DMS153 (cell line): ENCODE measurements at regions not wholly inside any gene's neighbourhood (a gene's known extent, or its start where the extent isn't known, plus 50 kb on each side); places are given as distances from the start of the nearest gene placed in this dataset.
A peak's percentile ranks its signal among the peaks of the same experiment; 100 is the strongest.
"Not testable (repeated sequence)": the region's sequence is repeated elsewhere in the genome, so short reads cannot be mapped to it uniquely, and the experiment has no call there.

Source experiments
- DNase-seq: peaks from one replicate; lab custom pipeline; 2025; lab: John Stamatoyannopoulos, UW

GRCh38 chr7:131081308-131081707 is 246.4 kb upstream of the MKLN1 start:
- DNase-seq: no peak

DNA sequence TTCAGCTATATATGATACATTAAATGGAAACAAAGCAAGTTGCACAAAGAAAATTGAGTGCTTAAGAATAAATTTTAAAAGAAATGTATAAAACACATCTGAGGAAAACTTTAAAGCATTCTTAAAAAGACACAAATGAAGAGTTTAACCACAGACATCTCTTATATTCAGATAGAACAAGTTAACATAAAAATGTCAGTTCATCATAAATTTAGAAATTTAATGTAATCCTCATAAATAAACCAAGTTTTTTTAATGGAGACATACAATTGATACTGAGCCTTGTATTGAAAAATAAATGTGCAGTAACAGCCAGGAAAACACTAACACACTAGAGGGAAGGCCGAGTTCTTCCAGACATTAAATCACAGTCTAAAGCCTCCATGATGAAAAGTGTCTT is 243.9 kb upstream of the MKLN1 start:
- DNase-seq: no peak

- not testable (repeated sequence) for DNase-seq
Observed at GRCh38 chr7:131084336-131084735, 243.3 kb upstream of the MKLN1 start.

- DNase-seq: no peak
Observed at GRCh38 chr7:131087756-131088658, 239.7 kb upstream of the MKLN1 start.

DNA sequence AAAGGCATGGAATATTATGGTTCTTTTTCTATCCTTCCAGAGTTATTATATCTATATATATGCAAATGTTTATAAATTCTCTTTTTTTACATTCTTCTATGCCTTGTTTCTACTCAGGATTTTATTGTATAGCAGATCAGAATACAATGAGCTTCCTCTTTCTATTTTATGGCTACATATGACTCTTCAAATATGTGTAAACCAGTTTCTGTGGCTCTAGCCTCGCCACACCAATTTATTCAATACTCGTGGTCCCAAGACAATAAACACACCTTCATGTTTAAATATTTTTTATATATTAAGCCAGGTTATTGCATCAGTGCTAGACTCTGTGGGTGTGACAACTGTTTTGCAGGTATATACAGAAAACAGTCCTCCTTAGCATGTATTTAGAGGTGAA is 237.5 kb upstream of the MKLN1 start:
- DNase-seq: no peak

DNA sequence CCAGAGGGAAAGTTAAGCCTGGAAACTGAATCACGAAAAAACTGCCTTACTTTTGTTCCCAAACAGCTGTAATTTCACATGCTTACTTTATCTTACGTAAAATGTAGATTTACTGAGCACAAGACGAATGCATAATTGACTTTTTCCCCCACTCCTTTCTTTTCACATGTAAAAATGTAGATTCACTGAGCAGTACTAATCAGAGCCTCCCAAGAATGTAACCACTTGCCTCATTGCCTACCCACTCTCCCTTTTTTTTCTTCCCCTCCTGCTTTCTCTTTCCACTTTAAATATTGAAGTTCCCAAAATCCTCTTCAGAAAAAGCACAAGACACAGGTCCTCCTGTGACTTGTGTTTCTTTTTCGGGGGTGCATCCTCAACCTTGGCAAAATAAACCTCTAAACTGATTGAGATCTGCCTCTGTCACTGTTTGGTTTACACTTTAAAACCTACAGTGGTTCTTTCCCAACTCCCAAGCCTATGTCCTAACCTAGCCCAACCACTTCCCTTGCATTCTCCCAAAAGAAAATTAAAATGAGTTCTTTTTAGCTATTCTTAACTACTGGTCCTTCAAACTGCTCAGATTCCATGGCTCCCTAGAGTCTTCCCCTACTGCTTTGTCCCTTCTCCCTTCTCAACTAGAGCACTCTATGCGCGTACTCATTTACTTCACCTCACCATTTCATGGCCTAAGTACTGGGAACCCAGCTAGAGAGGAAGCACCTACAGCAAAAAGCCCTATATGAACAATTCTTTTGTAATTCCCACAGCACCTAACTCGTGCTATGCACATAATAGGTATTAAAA is 236.6 kb upstream of the MKLN1 start:
- no peak for DNase-seq

GRCh38 chr7:131094685-131095084 is 233.0 kb upstream of the MKLN1 start:
- DNase-seq: no peak

GRCh38 chr7:131095346-131095745 is 232.3 kb upstream of the MKLN1 start:
- DNase-seq: no peak

GRCh38 chr7:131096267-131096927 is 231.3 kb upstream of the MKLN1 start:
- DNase-seq: no peak

DNA sequence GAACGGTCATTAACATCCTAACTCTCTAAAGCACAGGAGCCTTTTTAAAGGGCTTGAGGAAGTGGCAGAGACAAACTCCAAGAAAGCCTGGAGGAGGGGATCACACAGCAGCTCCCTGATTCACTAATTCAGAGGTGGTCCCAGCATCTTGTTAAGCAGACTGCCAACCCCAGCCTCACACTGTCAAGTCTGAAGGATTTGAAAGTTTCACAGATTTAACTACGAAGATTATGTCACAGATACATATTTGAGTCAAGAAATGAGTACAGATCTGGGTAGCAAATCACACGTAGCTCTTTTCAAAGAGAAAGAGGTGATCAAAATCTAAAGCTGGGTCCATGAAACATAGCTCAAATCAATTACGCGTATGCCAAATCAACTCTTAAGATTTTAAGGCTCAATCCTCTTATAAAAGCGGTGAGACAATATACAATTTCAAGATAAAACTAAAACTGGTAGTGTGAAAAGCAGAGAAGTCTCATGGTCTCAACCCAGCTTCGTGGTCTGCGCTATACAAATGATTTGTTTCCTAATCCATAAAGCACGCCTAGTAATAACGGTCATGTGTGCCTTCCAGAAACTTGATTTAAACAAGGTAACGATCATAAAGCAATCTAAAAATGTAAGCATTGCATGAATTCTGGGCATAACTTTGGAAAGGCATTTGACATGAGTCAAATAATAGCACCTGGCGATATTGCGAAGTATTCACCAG is 229.9 kb upstream of the MKLN1 start:
- no peak for DNase-seq

DNA sequence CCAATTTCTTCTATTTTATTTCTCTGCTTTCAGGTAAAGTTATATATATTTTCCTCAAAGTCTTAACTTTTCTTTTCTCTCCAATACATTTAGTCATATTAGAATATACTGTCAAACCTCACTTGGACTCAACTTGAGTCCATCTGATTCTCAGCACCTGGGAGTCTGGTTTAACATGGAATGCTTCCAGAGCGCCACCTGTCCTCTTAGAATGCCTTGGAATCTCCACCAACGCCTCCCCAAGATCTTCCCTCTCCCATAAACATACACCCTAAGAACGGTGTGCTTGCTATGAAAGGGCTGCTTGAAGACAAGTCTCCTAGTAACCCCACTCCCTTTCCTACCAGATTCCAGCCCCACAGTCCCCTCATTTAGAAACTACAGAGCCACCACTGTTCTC is 229.1 kb upstream of the MKLN1 start:
- DNase-seq: no peak

DNA sequence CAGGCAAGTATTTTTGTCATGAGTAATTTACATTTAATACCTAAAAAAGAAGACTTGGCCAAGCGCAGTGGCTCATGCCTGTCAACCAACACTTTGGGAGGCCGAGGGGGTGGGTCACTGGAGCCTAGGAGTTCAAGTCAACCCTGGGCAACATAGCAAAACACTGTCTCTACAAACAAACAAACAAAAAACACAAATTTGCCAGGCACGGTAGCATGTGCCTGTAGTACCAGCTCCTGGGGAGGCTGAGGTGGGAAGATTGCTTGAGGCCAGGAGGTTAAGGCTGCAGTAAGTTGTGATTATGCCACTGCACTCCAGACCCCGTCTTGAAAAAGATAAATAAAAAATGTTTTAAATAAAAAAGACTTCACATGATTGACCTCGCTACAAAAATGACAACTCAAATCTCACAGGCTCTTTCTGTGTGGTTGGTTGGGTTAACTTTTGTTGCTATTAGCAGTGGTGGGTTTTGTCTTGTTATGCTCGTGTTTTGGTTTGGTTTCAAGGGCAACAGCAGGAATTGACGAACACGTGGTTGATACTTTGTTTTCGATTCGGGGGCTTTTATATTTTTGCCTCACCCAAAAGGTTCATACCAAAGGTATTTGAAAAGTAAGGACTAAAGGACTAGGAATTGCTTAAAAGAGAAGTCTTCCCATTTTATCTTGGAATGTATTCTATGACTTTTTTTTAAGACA is 227.2 kb upstream of the MKLN1 start:
- no peak for DNase-seq

DNA sequence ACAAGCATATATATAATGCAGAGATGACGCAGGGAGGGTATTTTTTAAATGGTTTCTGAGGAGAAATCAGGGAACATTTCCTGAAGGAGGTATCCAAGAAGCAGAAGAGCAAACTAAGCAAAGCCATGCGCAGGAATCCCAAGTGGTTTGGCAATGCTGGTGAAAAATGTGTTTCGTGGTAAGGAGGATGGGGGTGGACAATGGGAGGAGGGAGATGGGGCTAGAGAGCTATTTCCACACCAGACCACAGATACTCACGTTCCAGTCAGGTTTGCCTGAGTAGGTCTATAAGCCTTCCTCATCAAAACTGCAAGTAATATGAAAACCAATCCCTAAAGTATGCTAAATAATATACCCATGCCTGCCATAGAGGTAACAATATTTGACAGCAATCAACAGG is 223.7 kb upstream of the MKLN1 start:
- DNase-seq: no peak

DNA sequence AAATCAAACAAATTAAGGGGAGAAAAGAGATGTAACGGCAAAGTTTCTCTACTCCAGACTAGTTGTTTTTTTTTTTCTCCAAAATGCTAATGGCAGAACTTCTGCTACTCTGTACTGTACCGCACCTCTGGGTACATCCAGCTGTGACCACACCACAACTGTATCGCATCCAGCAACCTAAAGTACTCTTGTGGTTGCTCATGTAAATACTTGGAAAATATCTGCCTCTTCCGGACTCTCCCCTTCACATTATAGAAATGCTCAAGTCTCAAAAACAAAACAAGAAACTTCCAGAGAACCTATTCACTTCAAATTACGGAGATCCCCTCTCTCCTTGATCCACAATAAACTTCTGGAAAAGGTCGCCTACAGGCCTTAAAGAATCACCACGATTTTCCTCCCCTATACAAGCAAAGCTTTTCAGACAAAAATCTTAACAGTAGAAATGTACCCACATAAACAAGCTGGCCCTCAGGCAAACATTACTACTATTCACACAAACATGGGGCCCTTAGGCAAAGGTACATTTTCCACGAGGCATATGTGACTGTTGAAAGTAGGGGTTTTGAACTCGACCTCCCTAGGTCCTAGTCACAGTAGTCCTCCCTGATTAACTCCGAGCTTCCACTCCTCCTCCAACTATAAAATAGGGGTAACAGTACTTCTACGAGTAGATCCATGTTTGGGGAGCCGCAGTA is 222.9 kb upstream of the MKLN1 start:
- no peak for DNase-seq

DNA sequence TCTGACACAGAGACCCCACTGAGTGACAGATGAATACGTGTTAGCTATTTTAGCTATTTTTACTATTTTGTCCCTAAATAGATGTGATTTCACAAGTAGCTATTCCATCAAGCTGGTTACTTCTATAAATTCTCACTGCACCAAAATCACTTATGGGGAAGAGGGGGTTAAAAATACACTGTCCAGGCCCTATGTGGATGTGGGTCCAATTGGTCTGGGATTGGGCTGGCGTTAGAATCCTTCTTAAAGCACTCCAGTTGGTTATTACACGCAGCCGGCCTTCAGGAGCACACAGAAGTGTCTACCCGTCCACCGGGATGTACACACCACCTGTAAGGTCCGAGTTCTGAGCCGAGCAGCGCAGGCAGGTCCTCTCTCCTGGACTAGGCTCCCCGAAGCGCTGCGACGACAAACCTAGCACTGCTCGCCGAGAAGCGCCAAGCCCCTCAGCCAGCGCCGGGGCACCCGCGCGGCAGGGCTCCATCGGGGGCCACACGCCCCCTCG is 222.3 kb upstream of the MKLN1 start:
- no peak for DNase-seq

GRCh38 chr7:131105799-131106680 is 221.6 kb upstream of the MKLN1 start:
- DNase-seq: no peak

DNA sequence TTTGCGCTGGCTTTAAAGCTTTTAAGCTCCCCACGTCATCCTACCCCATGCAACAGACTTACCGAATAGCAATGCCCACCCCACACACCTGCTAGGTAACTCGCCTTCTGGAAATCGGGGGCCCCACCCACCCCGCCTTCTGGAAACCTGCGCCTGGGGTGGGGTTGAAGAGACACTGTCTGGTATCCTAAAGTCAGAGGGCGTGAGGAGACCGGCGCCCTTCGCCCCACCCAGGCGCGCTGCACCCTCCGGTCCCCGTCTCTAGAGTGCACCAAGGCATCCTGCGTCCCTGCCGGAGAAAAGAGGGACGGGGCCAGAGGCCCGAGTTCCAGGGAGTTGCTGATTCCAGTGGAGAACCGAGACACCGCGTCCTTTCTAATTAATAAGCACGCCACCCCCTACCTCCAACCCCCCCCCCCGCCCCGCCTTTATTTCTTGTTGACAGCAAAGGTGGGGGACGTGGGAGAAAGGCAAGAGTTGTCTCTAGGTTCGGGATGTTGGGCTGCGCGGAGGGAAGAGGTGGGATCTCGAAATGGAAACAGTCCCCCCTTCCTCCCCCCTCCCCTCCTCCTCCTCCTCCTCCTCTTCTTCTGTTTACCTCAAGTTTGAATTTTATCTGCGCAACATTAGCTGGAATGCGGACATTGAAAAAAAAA is 220.9 kb upstream of the MKLN1 start:
- no peak for DNase-seq

GRCh38 chr7:131107337-131108211 is 220.1 kb upstream of the MKLN1 start:
- DNase-seq: peak; percentile 31
